ENCODE measurements at regions not wholly inside any gene's neighbourhood (a gene's known extent, or its start where the extent isn't known, plus 50 kb on each side); places are given as distances from the start of the nearest gene placed in this dataset.

DNA sequence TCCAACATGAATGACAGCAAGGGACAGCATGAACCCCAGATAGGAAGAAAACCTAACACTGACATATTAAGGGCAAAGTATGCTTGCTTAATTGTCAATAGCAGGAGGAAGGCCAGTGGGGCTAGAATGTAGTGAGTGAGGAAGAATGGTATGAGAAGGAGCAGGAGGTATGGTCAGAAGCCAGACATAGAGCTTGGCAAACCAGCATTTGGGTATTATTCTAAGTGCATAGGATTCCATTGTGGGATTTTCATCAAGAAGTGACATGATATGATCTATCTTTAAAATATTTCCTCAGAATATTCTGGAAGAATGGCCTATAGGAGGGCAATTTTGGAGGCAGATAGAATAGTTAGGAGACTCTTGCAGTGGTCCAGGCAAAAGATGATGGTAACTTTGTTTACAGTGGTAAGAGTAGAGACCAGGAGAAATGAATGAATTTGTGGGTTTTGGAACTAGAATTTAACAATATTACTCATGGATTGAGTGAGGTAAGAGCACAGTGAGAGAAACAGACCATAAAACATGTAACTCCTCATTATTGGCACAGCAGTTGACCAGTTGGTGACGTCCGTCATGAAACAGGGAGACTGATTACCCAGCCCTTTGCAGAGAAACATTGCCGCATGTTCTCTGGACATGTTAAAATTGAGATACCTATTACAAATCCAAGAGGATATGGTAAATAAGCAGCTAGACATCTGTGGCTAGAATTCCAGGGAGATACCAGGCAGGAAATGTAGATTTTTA is 246.5 kb upstream of the HS3ST1 start:
- POLR2A ChIA-PET: no interaction called here
- no peak for TF ChIP-seq EMX1 (CRISPR knock-in tag; IDR thresholded peaks at IDR 0.05)
- TF ChIP-seq, protein P1, sequence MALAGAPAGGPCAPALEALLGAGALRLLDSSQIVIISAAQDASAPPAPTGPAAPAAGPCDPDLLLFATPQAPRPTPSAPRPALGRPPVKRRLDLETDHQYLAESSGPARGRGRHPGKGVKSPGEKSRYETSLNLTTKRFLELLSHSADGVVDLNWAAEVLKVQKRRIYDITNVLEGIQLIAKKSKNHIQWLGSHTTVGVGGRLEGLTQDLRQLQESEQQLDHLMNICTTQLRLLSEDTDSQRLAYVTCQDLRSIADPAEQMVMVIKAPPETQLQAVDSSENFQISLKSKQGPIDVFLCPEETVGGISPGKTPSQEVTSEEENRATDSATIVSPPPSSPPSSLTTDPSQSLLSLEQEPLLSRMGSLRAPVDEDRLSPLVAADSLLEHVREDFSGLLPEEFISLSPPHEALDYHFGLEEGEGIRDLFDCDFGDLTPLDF (CRISPR knock-in tag; IDR thresholded peaks at IDR 0.05): no peak
- TF ChIP-seq RELA (CRISPR knock-in tag; IDR thresholded peaks at IDR 0.05; ENCODE audit: borderline replicate concordance): no peak
- no peak for TF ChIP-seq FOXK1 (CRISPR knock-in tag; IDR thresholded peaks at IDR 0.05)
- TF ChIP-seq, protein P2, sequence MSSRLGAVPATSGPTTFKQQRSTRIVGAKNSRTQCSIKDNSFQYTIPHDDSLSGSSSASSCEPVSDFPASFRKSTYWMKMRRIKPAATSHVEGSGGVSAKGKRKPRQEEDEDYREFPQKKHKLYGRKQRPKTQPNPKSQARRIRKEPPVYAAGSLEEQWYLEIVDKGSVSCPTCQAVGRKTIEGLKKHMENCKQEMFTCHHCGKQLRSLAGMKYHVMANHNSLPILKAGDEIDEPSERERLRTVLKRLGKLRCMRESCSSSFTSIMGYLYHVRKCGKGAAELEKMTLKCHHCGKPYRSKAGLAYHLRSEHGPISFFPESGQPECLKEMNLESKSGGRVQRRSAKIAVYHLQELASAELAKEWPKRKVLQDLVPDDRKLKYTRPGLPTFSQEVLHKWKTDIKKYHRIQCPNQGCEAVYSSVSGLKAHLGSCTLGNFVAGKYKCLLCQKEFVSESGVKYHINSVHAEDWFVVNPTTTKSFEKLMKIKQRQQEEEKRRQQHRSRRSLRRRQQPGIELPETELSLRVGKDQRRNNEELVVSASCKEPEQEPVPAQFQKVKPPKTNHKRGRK (CRISPR knock-in tag; IDR thresholded peaks at IDR 0.05; ENCODE audit: borderline replicate concordance): no peak
- TF ChIP-seq, protein P3, sequence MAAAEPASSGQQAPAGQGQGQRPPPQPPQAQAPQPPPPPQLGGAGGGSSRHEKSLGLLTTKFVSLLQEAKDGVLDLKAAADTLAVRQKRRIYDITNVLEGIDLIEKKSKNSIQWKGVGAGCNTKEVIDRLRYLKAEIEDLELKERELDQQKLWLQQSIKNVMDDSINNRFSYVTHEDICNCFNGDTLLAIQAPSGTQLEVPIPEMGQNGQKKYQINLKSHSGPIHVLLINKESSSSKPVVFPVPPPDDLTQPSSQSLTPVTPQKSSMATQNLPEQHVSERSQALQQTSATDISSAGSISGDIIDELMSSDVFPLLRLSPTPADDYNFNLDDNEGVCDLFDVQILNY (CRISPR knock-in tag; IDR thresholded peaks at IDR 0.05): no peak
- no peak for TF ChIP-seq MYBL2 (CRISPR knock-in tag; IDR thresholded peaks at IDR 0.05)
- no peak for TF ChIP-seq TP53 (CRISPR knock-in tag; IDR thresholded peaks at IDR 0.05)
- no peak for TF ChIP-seq GABPB1 (CRISPR knock-in tag; IDR thresholded peaks at IDR 0.05)
- TF ChIP-seq NR1H2 (CRISPR knock-in tag; IDR thresholded peaks at IDR 0.05): no peak
- no peak overlapping the region for H3K4me3 Mint-ChIP-seq
- H3K4me1 Mint-ChIP-seq: no peaks in the 10 kb centered on the region
- H3K9me3 Mint-ChIP-seq: peaks cover 58% of the 10 kb centered on the region
- CTCF ChIA-PET: no interaction called here
- peaks cover 13% of the 10 kb centered on the region for H3K36me3 Mint-ChIP-seq
- H3K27me3 Mint-ChIP-seq (ENCODE audit: low read depth): no peaks in the 10 kb centered on the region
- ATAC-seq (no peak), DNase-seq (ENCODE audit: low spot score) (no peak)
- no peak overlapping the region for H3K27ac Mint-ChIP-seq

DNA sequence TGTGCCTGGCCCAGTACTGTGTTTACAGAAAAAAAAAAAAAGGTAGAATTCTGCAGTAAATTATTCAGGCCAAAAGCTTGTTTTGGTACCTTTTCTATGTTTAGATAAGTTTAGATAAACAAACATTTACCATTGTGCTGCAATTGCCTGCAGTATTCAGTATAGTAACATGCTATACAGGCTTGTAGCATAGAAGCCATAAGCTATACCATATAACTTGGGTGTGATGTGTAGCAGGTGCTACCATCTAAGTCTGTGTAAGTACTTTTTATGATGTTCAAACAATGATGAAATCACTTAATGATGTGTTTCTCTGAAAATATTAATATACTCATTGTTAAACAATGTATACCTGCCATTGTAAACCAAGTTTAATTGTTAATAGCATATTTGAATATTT is 241.6 kb upstream of the HS3ST1 start:
- TF ChIP-seq, protein P4, sequence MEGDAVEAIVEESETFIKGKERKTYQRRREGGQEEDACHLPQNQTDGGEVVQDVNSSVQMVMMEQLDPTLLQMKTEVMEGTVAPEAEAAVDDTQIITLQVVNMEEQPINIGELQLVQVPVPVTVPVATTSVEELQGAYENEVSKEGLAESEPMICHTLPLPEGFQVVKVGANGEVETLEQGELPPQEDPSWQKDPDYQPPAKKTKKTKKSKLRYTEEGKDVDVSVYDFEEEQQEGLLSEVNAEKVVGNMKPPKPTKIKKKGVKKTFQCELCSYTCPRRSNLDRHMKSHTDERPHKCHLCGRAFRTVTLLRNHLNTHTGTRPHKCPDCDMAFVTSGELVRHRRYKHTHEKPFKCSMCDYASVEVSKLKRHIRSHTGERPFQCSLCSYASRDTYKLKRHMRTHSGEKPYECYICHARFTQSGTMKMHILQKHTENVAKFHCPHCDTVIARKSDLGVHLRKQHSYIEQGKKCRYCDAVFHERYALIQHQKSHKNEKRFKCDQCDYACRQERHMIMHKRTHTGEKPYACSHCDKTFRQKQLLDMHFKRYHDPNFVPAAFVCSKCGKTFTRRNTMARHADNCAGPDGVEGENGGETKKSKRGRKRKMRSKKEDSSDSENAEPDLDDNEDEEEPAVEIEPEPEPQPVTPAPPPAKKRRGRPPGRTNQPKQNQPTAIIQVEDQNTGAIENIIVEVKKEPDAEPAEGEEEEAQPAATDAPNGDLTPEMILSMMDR (IDR thresholded peaks at IDR 0.05): no peak
- TF ChIP-seq ZBTB21 (CRISPR knock-in tag; IDR thresholded peaks at IDR 0.05; ENCODE audit: borderline replicate concordance) (no peak), ZNF219 (CRISPR knock-in tag; IDR thresholded peaks at IDR 0.05; ENCODE audit: borderline replicate concordance) (no peak), JUN (CRISPR knock-in tag; IDR thresholded peaks at IDR 0.05) (no peak), JAZF1 (CRISPR knock-in tag; IDR thresholded peaks at IDR 0.05) (no peak), TEAD1 (CRISPR knock-in tag; IDR thresholded peaks at IDR 0.05) (no peak), RELA (CRISPR knock-in tag; IDR thresholded peaks at IDR 0.05; ENCODE audit: borderline replicate concordance) (no peak), RORB (CRISPR knock-in tag; IDR thresholded peaks at IDR 0.05) (no peak), ZNF232 (CRISPR knock-in tag; IDR thresholded peaks at IDR 0.05) (no peak)
- TF ChIP-seq, protein P5, sequence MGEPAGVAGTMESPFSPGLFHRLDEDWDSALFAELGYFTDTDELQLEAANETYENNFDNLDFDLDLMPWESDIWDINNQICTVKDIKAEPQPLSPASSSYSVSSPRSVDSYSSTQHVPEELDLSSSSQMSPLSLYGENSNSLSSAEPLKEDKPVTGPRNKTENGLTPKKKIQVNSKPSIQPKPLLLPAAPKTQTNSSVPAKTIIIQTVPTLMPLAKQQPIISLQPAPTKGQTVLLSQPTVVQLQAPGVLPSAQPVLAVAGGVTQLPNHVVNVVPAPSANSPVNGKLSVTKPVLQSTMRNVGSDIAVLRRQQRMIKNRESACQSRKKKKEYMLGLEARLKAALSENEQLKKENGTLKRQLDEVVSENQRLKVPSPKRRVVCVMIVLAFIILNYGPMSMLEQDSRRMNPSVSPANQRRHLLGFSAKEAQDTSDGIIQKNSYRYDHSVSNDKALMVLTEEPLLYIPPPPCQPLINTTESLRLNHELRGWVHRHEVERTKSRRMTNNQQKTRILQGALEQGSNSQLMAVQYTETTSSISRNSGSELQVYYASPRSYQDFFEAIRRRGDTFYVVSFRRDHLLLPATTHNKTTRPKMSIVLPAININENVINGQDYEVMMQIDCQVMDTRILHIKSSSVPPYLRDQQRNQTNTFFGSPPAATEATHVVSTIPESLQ (CRISPR knock-in tag; IDR thresholded peaks at IDR 0.05): no peak
- TF ChIP-seq, protein P6, sequence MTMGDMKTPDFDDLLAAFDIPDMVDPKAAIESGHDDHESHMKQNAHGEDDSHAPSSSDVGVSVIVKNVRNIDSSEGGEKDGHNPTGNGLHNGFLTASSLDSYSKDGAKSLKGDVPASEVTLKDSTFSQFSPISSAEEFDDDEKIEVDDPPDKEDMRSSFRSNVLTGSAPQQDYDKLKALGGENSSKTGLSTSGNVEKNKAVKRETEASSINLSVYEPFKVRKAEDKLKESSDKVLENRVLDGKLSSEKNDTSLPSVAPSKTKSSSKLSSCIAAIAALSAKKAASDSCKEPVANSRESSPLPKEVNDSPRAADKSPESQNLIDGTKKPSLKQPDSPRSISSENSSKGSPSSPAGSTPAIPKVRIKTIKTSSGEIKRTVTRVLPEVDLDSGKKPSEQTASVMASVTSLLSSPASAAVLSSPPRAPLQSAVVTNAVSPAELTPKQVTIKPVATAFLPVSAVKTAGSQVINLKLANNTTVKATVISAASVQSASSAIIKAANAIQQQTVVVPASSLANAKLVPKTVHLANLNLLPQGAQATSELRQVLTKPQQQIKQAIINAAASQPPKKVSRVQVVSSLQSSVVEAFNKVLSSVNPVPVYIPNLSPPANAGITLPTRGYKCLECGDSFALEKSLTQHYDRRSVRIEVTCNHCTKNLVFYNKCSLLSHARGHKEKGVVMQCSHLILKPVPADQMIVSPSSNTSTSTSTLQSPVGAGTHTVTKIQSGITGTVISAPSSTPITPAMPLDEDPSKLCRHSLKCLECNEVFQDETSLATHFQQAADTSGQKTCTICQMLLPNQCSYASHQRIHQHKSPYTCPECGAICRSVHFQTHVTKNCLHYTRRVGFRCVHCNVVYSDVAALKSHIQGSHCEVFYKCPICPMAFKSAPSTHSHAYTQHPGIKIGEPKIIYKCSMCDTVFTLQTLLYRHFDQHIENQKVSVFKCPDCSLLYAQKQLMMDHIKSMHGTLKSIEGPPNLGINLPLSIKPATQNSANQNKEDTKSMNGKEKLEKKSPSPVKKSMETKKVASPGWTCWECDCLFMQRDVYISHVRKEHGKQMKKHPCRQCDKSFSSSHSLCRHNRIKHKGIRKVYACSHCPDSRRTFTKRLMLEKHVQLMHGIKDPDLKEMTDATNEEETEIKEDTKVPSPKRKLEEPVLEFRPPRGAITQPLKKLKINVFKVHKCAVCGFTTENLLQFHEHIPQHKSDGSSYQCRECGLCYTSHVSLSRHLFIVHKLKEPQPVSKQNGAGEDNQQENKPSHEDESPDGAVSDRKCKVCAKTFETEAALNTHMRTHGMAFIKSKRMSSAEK (CRISPR knock-in tag; IDR thresholded peaks at IDR 0.05; ENCODE audit: borderline replicate concordance): no peak
- TF ChIP-seq, protein P7, sequence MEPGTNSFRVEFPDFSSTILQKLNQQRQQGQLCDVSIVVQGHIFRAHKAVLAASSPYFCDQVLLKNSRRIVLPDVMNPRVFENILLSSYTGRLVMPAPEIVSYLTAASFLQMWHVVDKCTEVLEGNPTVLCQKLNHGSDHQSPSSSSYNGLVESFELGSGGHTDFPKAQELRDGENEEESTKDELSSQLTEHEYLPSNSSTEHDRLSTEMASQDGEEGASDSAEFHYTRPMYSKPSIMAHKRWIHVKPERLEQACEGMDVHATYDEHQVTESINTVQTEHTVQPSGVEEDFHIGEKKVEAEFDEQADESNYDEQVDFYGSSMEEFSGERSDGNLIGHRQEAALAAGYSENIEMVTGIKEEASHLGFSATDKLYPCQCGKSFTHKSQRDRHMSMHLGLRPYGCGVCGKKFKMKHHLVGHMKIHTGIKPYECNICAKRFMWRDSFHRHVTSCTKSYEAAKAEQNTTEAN (CRISPR knock-in tag; IDR thresholded peaks at IDR 0.05): no peak
- CTCF ChIA-PET: interaction anchor here (0.7 kb wide), 1 partner anchor 216 kb away, joined by 3 read pairs; no protein-coding TSS in a partner anchor
- Mint-ChIP-seq H3K4me3 (no peak overlapping the region), H3K27ac (no peak overlapping the region), H3K27me3 (ENCODE audit: low read depth) (no peaks in the 10 kb centered on the region; the same call in 1 of the 2 replicates), H3K9me3 (peaks cover 53% of the 10 kb centered on the region), H3K36me3 (peaks cover 22% of the 10 kb centered on the region), H3K4me1 (no peaks in the 10 kb centered on the region)
- POLR2A ChIA-PET: interaction anchor here (0.6 kb wide), 1 partner anchor 558 kb away, joined by 3 read pairs; no protein-coding TSS in a partner anchor
- DNase-seq (ENCODE audit: low spot score) (no peak), ATAC-seq (no peak)
